ENCODE measurements at regions not wholly inside any gene's neighbourhood (a gene's known extent, or its start where the extent isn't known, plus 50 kb on each side); places are given as distances from the start of the nearest gene placed in this dataset.

GRCh38 chr20:10788055-10788454 is 114.3 kb upstream of the JAG1 start:
- TF ChIP-seq SNAI2 (CRISPR knock-in tag; IDR thresholded peaks at IDR 0.05) (no peak), CREB5 (CRISPR knock-in tag; IDR thresholded peaks at IDR 0.05; ENCODE audit: low read depth) (no peak), RARB (CRISPR knock-in tag; IDR thresholded peaks at IDR 0.05) (no peak), PATZ1 (CRISPR knock-in tag; IDR thresholded peaks at IDR 0.05; ENCODE audit: borderline replicate concordance) (no peak), TSHZ2 (CRISPR knock-in tag; IDR thresholded peaks at IDR 0.05) (no peak), CSDC2 (CRISPR knock-in tag; IDR thresholded peaks at IDR 0.05) (no peak), TOX (CRISPR knock-in tag; IDR thresholded peaks at IDR 0.05; ENCODE audit: borderline replicate concordance) (no peak), ZFP30 (CRISPR knock-in tag; IDR thresholded peaks at IDR 0.05) (no peak), ZC3H10 (CRISPR knock-in tag; IDR thresholded peaks at IDR 0.05) (no peak), ZNF70 (CRISPR knock-in tag; IDR thresholded peaks at IDR 0.05) (no peak), ISL1 (CRISPR knock-in tag; IDR thresholded peaks at IDR 0.05) (no peak)
